ENCODE measurements at regions not wholly inside any gene's neighbourhood (a gene's known extent, or its start where the extent isn't known, plus 50 kb on each side); places are given as distances from the start of the nearest gene placed in this dataset. TPM values are rescaled to one million over a fixed set of nuclear protein-coding genes. Genes with fewer than 3 reads are reported as not detected.

- DNase-seq = no peak
Measured at GRCh38 chr11:30159546-30159945, 71.3 kb upstream of the FSHB start.

GRCh38 chr11:30165652-30166051, 65.2 kb upstream of the FSHB start:
- DNase-seq = no peak

- peak; percentile 20 for DNase-seq
Measured at GRCh38 chr11:30171661-30172060, 59.2 kb upstream of the FSHB start.

GRCh38 chr11:30172158-30172557, 58.7 kb upstream of the FSHB start:
- no peak for DNase-seq

GRCh38 chr11:30172883-30173311, 57.9 kb upstream of the FSHB start:
- peak; percentile 64 for DNase-seq

- DNase-seq = no peak
Measured at GRCh38 chr11:30174265-30175020, 56.4 kb upstream of the FSHB start.

Small RNAs in the stretch of these regions (small RNA-seq; reads per million reads assigned to genes)
- not detected for gene AL358944.1 (ENCODE audit: low replicate concordance)
